Neural progenitor cell (in vitro differentiated cells): ENCODE measurements at regions not wholly inside any gene's neighbourhood (a gene's known extent, or its start where the extent isn't known, plus 50 kb on each side); places are given as distances from the start of the nearest gene placed in this dataset.
A peak's percentile ranks its signal among the peaks of the same experiment; 100 is the strongest.

Experiments used
- DNase-seq: peaks from one replicate; pipeline ENCODE4 v3.0.0-alpha.2; 2016; ENCODE audit warnings: low spot score
- H2AFZ ChIP-seq: fragments of 200-600 bp; sonication (generic); replicated peaks from 2 replicates; pipeline ENCODE4 v1.6.1; 2016; ENCODE audit warnings: antibody characterized with exemption
- H3F3A ChIP-seq: fragments of 200-600 bp; sonication (generic); 2 replicates; pipeline ENCODE4 v1.6.1; 2016; ENCODE audit warnings: antibody characterized with exemption, low read depth
- H3K27ac ChIP-seq: fragments of 200-600 bp; sonication (generic); 2 replicates; pipeline ENCODE4 v1.5.1; 2016; ENCODE audit warnings: mild to moderate bottlenecking
- H3K27me3 ChIP-seq: fragments of 200-600 bp; sonication (generic); 2 replicates; pipeline ENCODE4 v1.6.1; 2016; ENCODE audit warnings: mild to moderate bottlenecking, moderate library complexity
- H3K36me3 ChIP-seq: fragments of 200-600 bp; sonication (generic); 2 replicates; pipeline ENCODE4 v1.5.1; 2016
- H3K4me1 ChIP-seq: fragments of 200-600 bp; sonication (generic); 2 replicates; pipeline ENCODE4 v1.6.1; 2016; ENCODE audit warnings: mixed run types
- H3K4me2 ChIP-seq: fragments of 200-600 bp; sonication (generic); 2 replicates; pipeline ENCODE4 v1.6.1; 2016
- H3K4me3 ChIP-seq: fragments of 200-600 bp; sonication (generic); 2 replicates; pipeline ENCODE4 v1.5.1; 2016
- H3K79me2 ChIP-seq: fragments of 200-600 bp; sonication (generic); 2 replicates; pipeline ENCODE4 v1.6.1; 2016; ENCODE audit warnings: low read depth
- H3K9ac ChIP-seq: fragments of 200-600 bp; sonication (generic); 2 replicates; pipeline ENCODE4 v1.6.1; 2016
- H3K9me3 ChIP-seq: fragments of 200-600 bp; sonication (generic); 2 replicates; pipeline ENCODE4 v1.5.1; 2016; ENCODE audit warnings: low read depth
- H4K20me1 ChIP-seq: fragments of 200-600 bp; sonication (generic); 2 replicates; pipeline ENCODE4 v1.6.1; 2016; ENCODE audit warnings: low read depth
- H3K27ac Mint-ChIP-seq: 3 replicates; pipeline ENCODE4 v1.8.0; 2021; ENCODE audit warnings: mixed read lengths
- H3K27me3 Mint-ChIP-seq: 2 replicates; pipeline ENCODE4 v1.8.0; 2022; ENCODE audit warnings: low read depth, mild to moderate bottlenecking, inconsistent platforms, moderate library complexity, mixed read lengths; ENCODE audit not compliant: insufficient read depth
- H3K36me3 Mint-ChIP-seq: 3 replicates; pipeline ENCODE4 v1.8.0; 2021; ENCODE audit warnings: mixed read lengths
- H3K4me1 Mint-ChIP-seq: 3 replicates; pipeline ENCODE4 v1.8.0; 2021; ENCODE audit warnings: mixed read lengths
- H3K4me3 Mint-ChIP-seq: 3 replicates; pipeline ENCODE4 v1.8.0; 2021; ENCODE audit warnings: mild to moderate bottlenecking, moderate library complexity, mixed read lengths
- H3K9me3 Mint-ChIP-seq: 3 replicates; pipeline ENCODE4 v1.8.0; 2020; ENCODE audit warnings: mixed read lengths
- CTCF ChIP-seq: fragments of 200-600 bp; sonication (generic); IDR thresholded peaks from 2 replicates; pipeline ENCODE4 v1.5.1; 2017; ENCODE audit warnings: antibody characterized with exemption, mild to moderate bottlenecking
- EZH2 ChIP-seq: fragments of 200-600 bp; sonication (generic); IDR thresholded peaks from 2 replicates; pipeline ENCODE4 v1.6.1; 2017; ENCODE audit warnings: antibody characterized with exemption, mild to moderate bottlenecking, moderate library complexity
- EZH2phosphoT487 ChIP-seq: fragments of 200-600 bp; sonication (generic); IDR thresholded peaks from 2 replicates; pipeline ENCODE4 v1.6.1; 2017; ENCODE audit warnings: antibody characterized with exemption

GRCh38 chr5:135240781-135241360, 158.2 kb downstream of the MACROH2A1 start:
- Histone ChIP-seq H2AFZ (no peak overlapping the region), H3K27ac (no peak overlapping the region), H3K36me3 (no peaks in the 10 kb centered on the region), H3K4me3 (no peak overlapping the region), H3K79me2 (no peaks in the 10 kb centered on the region), H3K9ac (no peak overlapping the region), H3K4me2 (no peak overlapping the region), H3K27me3 (no peaks in the 10 kb centered on the region), H3F3A (no peaks in the 10 kb centered on the region), H3K9me3 (no peaks in the 10 kb centered on the region), H3K4me1 (peaks cover 11% of the 10 kb centered on the region), H4K20me1 (no peaks in the 10 kb centered on the region)
- Mint-ChIP-seq H3K4me1 (peaks cover 46% of the 10 kb centered on the region), H3K36me3 (no peaks in the 10 kb centered on the region), H3K27ac (peak overlapping the region; percentile 59), H3K4me3 (no peak overlapping the region), H3K9me3 (no peaks in the 10 kb centered on the region), H3K27me3 (peaks cover 18% of the 10 kb centered on the region)
- DNase-seq, result no peak
- TF ChIP-seq EZH2 (no peak), EZH2phosphoT487 (no peak), CTCF (no peak)

- Histone ChIP-seq H3K4me3 (no peak overlapping the region), H3K4me2 (no peak overlapping the region), H3K36me3 (no peaks in the 10 kb centered on the region), H3K4me1 (peaks cover 9% of the 10 kb centered on the region), H3K79me2 (no peaks in the 10 kb centered on the region), H3K27ac (no peak overlapping the region), H3K9ac (no peak overlapping the region), H4K20me1 (no peaks in the 10 kb centered on the region), H3K27me3 (no peaks in the 10 kb centered on the region), H3K9me3 (no peaks in the 10 kb centered on the region), H3F3A (no peaks in the 10 kb centered on the region), H2AFZ (no peak overlapping the region)
- Mint-ChIP-seq H3K36me3 (no peaks in the 10 kb centered on the region), H3K9me3 (no peaks in the 10 kb centered on the region), H3K27me3 (peaks cover 17% of the 10 kb centered on the region), H3K4me1 (peaks cover 41% of the 10 kb centered on the region), H3K27ac (no peak overlapping the region), H3K4me3 (no peak overlapping the region)
- DNase-seq, result no peak
- TF ChIP-seq CTCF, result no peak
- no peak for TF ChIP-seq EZH2
- TF ChIP-seq EZH2phosphoT487, result no peak
Measured at GRCh38 chr5:135240283-135240633, 158.8 kb downstream of the MACROH2A1 start.

GRCh38 chr5:135239453-135240282, 159.4 kb downstream of the MACROH2A1 start:
- no peak overlapping the region for H3K4me3 Mint-ChIP-seq
- no peak overlapping the region for H3K4me2 ChIP-seq
- TF ChIP-seq EZH2 (no peak), CTCF (no peak), EZH2phosphoT487 (no peak)
- H3K9ac ChIP-seq, result no peak overlapping the region
- H3K4me3 ChIP-seq, result no peak overlapping the region
- H3K9me3 ChIP-seq, result no peaks in the 10 kb centered on the region
- H3K36me3 Mint-ChIP-seq, result no peaks in the 10 kb centered on the region
- H3F3A ChIP-seq, result no peaks in the 10 kb centered on the region
- H3K36me3 ChIP-seq, result no peaks in the 10 kb centered on the region
- no peaks in the 10 kb centered on the region for H4K20me1 ChIP-seq
- peaks cover 7% of the 10 kb centered on the region for H3K4me1 ChIP-seq
- H3K4me1 Mint-ChIP-seq, result peaks cover 37% of the 10 kb centered on the region
- peaks cover 14% of the 10 kb centered on the region for H3K27me3 Mint-ChIP-seq
- no peaks in the 10 kb centered on the region for H3K79me2 ChIP-seq
- H3K27me3 ChIP-seq, result no peaks in the 10 kb centered on the region
- H3K9me3 Mint-ChIP-seq, result no peaks in the 10 kb centered on the region
- H3K27ac Mint-ChIP-seq, result peak overlapping the region; percentile 17
- no peak overlapping the region for H2AFZ ChIP-seq
- H3K27ac ChIP-seq, result no peak overlapping the region
- DNase-seq, result no peak
